K562 (cell line): ENCODE measurements at regions not wholly inside any gene's neighbourhood (a gene's known extent, or its start where the extent isn't known, plus 50 kb on each side); places are given as distances from the start of the nearest gene placed in this dataset.

Experiments
- ARNT ChIP-seq, 2 experiments: fragments of 450-650 bp; IDR thresholded peaks; 2 replicates each; pipeline ENCODE4 v1.6.1; 2016; ENCODE audit warnings: mild to moderate bottlenecking in 1 of 2
- ELF1 ChIP-seq: fragments of 200-800 bp; sonication (Bioruptor generic); IDR thresholded peaks from 2 replicates; pipeline ENCODE4 v1.6.1; 2016; ENCODE audit warnings: missing genetic modification characterization, missing compliant biosample characterization
- KDM4B ChIP-seq, 2 experiments: fragments of 450-650 bp in 1 of 2; sonication (generic) in 1 of 2; IDR thresholded peaks; 2 replicates each; pipeline ENCODE4 v1.6.1; 2016 to 2017; ENCODE audit warnings: borderline replicate concordance in 2 of 2, antibody characterized with exemption in 1 of 2, low read depth in 1 of 2, mild to moderate bottlenecking in 1 of 2
- MAFF ChIP-seq: IDR thresholded peaks from 2 replicates; pipeline ENCODE4 v1.6.1; 2012; ENCODE audit warnings: low read length, improper control_type of control experiment
- MEF2A ChIP-seq: IDR thresholded peaks from 2 replicates; pipeline ENCODE4 v1.6.1; 2011; ENCODE audit warnings: low read depth, mild to moderate bottlenecking, low read length, moderate library complexity; ENCODE audit not compliant: control insufficient read depth
- NONO ChIP-seq, 2 experiments: fragments of 200-400 bp in 1 of 2; fragments of 450-650 bp in 1 of 2; formaldehyde crosslinking in 1 of 2; IDR thresholded peaks; 2 replicates each; pipeline ENCODE4 v1.6.1; 2017; ENCODE audit warnings: low read depth in 2 of 2, mild to moderate bottlenecking in 2 of 2, moderate library complexity in 2 of 2, low read length in 1 of 2
- POLR2A ChIP-seq: fragments of 450-650 bp; conservative IDR thresholded peaks from 2 replicates; pipeline ENCODE4 v1.6.1; 2016
- POLR2AphosphoS5 ChIP-seq: IDR thresholded peaks from 2 replicates; pipeline ENCODE4 v1.6.1; 2011; ENCODE audit warnings: mild to moderate bottlenecking, low read depth, low read length, moderate library complexity; ENCODE audit not compliant: control insufficient read depth, insufficient read depth
- SMARCE1 ChIP-seq: fragments of 450-650 bp; IDR thresholded peaks from 2 replicates; pipeline ENCODE4 v1.7.1; 2016; ENCODE audit warnings: mild to moderate bottlenecking
- TF ChIP-seq, protein P1 (sequence below): fragments of 250-450 bp; sonication (Bioruptor Pico); IDR thresholded peaks from 2 replicates; pipeline ENCODE4 v1.8.0; 2021; ENCODE audit warnings: borderline replicate concordance, mild to moderate bottlenecking, moderate library complexity; ENCODE audit not compliant: poor library complexity, severe bottlenecking
- TF ChIP-seq, protein P2 (sequence below): fragments of 450-650 bp; IDR thresholded peaks from 2 replicates; pipeline ENCODE4 v1.6.1; 2017; ENCODE audit warnings: antibody characterized with exemption, mild to moderate bottlenecking
- TF ChIP-seq, protein P3 (sequence below), 2 experiments: fragments of 450-650 bp; IDR thresholded peaks; 2 replicates each; pipeline ENCODE4 v1.6.1; 2016; ENCODE audit warnings: mild to moderate bottlenecking in 2 of 2, borderline replicate concordance in 1 of 2, low read depth in 1 of 2, moderate library complexity in 1 of 2

DNA sequence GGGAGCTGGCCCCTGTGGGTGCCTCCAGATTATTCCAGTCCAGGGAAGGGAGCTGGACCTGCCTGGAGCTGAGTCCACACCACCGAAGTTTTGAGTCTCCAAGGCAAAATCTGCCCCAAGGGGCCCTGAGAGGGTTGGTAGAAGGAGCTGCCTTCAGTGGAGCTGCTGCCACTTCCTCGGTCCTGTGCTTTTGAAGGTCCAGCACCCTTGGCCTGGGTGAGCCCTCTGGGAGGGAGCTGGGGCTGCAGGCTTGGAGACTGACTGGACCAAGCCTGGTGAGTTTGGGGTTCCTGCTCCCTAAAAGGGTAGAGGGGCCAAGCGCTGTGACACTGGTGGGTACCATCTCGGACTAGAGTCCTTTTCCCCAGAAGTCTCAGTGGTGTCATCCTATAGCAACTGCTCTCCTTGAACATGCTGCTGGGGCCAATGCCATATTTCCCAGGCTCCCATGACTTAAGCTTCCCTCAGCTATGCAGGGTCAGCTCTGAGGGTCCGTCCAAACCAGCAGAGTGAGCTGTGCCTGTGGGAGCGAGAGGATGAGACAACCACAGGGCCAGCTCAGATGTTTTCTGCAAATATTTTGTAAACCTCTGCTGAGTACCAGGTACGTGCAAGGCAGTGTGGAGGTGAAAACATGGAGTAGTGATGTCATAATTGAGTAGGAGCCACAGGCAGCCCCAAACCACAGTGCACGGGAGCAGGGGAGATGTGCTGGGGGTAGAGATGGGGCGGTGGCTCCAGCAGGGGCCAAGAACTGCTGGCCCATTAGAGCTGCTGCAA lies 96.0 kb downstream of the ABHD5 start:
- TF ChIP-seq POLR2A (no peak), SMARCE1 (no peak), MAFF (no peak), ARNT (IDR thresholded peaks at IDR 0.05) (no peak), MEF2A (no peak), POLR2AphosphoS5 (no peak), ELF1 (tag) (no peak), NONO (IDR thresholded peaks at IDR 0.05; ENCODE audit: low read depth in 2 of 2, low read length in 1 of 2) (no peak), KDM4B (IDR thresholded peaks at IDR 0.05; ENCODE audit: borderline replicate concordance in 2 of 2, low read depth in 1 of 2) (no peak)
- TF ChIP-seq, protein P1, sequence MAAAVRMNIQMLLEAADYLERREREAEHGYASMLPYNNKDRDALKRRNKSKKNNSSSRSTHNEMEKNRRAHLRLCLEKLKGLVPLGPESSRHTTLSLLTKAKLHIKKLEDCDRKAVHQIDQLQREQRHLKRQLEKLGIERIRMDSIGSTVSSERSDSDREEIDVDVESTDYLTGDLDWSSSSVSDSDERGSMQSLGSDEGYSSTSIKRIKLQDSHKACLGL (CRISPR knock-in tag): no peak
- TF ChIP-seq, protein P2, sequence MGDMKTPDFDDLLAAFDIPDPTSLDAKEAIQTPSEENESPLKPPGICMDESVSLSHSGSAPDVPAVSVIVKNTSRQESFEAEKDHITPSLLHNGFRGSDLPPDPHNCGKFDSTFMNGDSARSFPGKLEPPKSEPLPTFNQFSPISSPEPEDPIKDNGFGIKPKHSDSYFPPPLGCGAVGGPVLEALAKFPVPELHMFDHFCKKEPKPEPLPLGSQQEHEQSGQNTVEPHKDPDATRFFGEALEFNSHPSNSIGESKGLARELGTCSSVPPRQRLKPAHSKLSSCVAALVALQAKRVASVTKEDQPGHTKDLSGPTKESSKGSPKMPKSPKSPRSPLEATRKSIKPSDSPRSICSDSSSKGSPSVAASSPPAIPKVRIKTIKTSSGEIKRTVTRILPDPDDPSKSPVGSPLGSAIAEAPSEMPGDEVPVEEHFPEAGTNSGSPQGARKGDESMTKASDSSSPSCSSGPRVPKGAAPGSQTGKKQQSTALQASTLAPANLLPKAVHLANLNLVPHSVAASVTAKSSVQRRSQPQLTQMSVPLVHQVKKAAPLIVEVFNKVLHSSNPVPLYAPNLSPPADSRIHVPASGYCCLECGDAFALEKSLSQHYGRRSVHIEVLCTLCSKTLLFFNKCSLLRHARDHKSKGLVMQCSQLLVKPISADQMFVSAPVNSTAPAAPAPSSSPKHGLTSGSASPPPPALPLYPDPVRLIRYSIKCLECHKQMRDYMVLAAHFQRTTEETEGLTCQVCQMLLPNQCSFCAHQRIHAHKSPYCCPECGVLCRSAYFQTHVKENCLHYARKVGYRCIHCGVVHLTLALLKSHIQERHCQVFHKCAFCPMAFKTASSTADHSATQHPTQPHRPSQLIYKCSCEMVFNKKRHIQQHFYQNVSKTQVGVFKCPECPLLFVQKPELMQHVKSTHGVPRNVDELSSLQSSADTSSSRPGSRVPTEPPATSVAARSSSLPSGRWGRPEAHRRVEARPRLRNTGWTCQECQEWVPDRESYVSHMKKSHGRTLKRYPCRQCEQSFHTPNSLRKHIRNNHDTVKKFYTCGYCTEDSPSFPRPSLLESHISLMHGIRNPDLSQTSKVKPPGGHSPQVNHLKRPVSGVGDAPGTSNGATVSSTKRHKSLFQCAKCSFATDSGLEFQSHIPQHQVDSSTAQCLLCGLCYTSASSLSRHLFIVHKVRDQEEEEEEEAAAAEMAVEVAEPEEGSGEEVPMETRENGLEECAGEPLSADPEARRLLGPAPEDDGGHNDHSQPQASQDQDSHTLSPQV: no peak
- TF ChIP-seq, protein P3, sequence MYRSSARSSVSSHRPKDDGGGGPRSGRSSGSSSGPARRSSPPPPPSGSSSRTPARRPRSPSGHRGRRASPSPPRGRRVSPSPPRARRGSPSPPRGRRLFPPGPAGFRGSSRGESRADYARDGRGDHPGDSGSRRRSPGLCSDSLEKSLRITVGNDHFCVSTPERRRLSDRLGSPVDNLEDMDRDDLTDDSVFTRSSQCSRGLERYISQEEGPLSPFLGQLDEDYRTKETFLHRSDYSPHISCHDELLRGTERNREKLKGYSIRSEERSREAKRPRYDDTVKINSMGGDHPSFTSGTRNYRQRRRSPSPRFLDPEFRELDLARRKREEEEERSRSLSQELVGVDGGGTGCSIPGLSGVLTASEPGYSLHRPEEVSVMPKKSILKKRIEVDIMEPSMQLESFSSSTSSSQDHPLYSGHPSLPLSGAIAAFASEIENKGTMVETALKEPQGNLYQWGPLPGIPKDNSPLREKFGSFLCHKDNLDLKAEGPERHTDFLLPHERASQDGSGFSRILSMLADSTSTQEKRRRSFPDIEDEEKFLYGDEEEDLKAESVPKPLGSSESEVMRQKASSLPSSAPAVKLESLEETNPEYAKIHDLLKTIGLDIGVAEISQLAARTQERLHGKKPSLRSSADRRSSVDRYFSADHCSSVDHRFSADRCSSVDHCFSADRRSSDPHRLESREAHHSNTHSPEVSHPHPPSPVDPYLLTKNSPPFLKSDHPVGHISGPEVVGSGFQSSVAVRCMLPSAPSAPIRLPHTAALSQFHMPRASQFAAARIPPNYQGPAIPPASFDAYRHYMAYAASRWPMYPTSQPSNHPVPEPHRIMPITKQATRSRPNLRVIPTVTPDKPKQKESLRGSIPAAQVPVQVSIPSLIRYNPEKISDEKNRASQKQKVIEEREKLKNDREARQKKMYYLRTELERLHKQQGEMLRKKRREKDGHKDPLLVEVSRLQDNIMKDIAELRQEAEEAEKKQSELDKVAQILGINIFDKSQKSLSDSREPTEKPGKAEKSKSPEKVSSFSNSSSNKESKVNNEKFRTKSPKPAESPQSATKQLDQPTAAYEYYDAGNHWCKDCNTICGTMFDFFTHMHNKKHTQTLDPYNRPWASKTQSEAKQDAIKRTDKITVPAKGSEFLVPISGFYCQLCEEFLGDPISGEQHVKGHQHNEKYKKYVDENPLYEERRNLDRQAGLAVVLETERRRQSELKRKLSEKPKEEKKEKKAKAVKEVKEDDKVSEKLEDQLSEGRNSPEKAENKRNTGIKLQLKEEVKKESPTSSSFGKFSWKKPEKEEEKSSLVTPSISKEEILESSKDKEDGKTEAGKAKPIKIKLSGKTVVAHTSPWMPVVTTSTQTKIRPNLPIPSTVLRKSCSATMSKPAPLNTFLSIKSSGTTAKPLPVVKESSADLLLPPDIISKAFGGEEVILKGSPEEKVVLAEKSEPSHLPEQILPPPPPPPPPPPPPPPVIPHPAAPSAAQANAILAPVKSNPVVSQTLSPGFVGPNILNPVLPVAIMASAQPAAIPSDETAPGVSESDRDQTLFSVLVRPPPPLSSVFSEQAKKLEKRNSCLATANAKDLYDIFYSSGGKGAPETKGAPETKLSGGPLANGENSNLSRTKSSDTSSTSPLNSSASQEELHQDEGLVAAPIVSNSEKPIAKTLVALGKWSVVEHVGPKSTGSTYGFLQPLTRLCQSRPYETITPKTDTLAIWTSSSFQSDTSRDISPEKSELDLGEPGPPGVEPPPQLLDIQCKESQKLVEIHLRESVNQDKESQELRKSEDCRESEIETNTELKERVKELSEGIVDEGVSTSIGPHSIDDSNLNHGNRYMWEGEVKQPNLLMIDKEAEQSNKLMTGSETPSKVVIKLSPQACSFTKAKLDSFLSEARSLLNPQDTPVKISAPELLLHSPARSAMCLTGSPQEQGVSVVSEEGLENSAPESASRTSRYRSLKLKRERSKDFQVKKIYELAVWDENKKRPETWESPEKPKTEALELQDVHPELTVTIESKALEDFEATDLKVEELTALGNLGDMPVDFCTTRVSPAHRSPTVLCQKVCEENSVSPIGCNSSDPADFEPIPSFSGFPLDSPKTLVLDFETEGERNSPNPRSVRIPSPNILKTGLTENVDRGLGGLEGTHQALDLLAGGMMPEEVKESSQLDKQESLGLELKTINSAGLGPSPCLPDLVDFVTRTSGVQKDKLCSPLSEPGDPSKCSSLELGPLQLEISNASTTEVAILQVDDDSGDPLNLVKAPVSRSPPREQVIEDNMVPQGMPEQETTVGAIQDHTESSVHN (IDR thresholded peaks at IDR 0.05; ENCODE audit: borderline replicate concordance in 1 of 2, low read depth in 1 of 2): no peak
